PC-3 (cell line): ENCODE measurements at regions not wholly inside any gene's neighbourhood (a gene's known extent, or its start where the extent isn't known, plus 50 kb on each side); places are given as distances from the start of the nearest gene placed in this dataset.

ENCODE experiments used
- ATAC-seq: fragments of 200-7000 bp; cut with Tn5 transposase; 2 replicates; pipeline ENCODE4 v1.9.1; 2020; ENCODE audit warnings: mild to moderate bottlenecking, moderate library complexity
- BruUV-seq: library from RNA; stranded (reverse); fragments of 400-500 nt; replicated peaks from 2 replicates; lab custom pipeline; 2021; lab: Mats Ljungman, UMichigan
- CTCF ChIA-PET: fragments of 300-600 bp; sonication (Branson Sonifier 250); formaldehyde crosslinking; loops from one replicate; lab custom pipeline; 2022; ENCODE audit warnings: antibody characterized with exemption; lab: Charles Lee
- POLR2A ChIA-PET: fragments of 300-600 bp; sonication (Branson Sonifier 250); formaldehyde crosslinking; loops from one replicate; lab custom pipeline; 2022; ENCODE audit warnings: antibody characterized with exemption; ENCODE audit not compliant: unreplicated experiment; lab: Charles Lee
- DNase-seq: peaks from one replicate; pipeline ENCODE4 v3.0.0-alpha.2; 2015
- H2AFZ ChIP-seq: fragments of 300-600 bp; sonication (generic); 2 replicates; pipeline ENCODE4 v1.6.0; 2016; ENCODE audit warnings: antibody characterized with exemption, low read length
- H3F3A ChIP-seq: fragments of 300-600 bp; sonication (generic); one replicate; pipeline ENCODE4 v1.6.0; 2017; ENCODE audit warnings: antibody characterized with exemption, low read length, control low read depth, mild to moderate bottlenecking; ENCODE audit not compliant: unreplicated experiment
- H3K27ac ChIP-seq: fragments of 300-600 bp; sonication (generic); 2 replicates; pipeline ENCODE4 v1.5.1; 2016; ENCODE audit warnings: mild to moderate bottlenecking, low read length
- H3K27me3 ChIP-seq: fragments of 300-600 bp; sonication (generic); 2 replicates; pipeline ENCODE4 v1.6.1; 2016; ENCODE audit warnings: low read length, mixed read lengths
- H3K36me3 ChIP-seq: fragments of 300-600 bp; sonication (generic); 2 replicates; pipeline ENCODE4 v1.6.1; 2016; ENCODE audit warnings: low read depth, mixed run types, low read length, mixed read lengths
- H3K4me1 ChIP-seq: fragments of 300-600 bp; sonication (generic); 2 replicates; pipeline ENCODE4 v1.5.1; 2016; ENCODE audit warnings: low read length; ENCODE audit not compliant: insufficient read depth
- H3K4me2 ChIP-seq: fragments of 300-600 bp; sonication (generic); 2 replicates; pipeline ENCODE4 v1.6.0; 2016; ENCODE audit warnings: low read length
- H3K4me3 ChIP-seq: fragments of 300-600 bp; sonication (generic); 2 replicates; pipeline ENCODE4 v1.5.1; 2016; ENCODE audit warnings: mild to moderate bottlenecking, low read length, mixed read lengths
- H3K79me2 ChIP-seq: fragments of 300-600 bp; sonication (generic); 2 replicates; pipeline ENCODE4 v1.6.1; 2017; ENCODE audit warnings: low read length, mixed read lengths
- H3K9ac ChIP-seq: fragments of 300-600 bp; sonication (generic); 2 replicates; pipeline ENCODE4 v1.6.0; 2016; ENCODE audit warnings: mild to moderate bottlenecking, low read length
- H3K9me2 ChIP-seq: fragments of 300-600 bp; sonication (generic); replicated peaks from 2 replicates; pipeline ENCODE4 v1.6.1; 2016; ENCODE audit warnings: mixed run types, low read length, mixed read lengths
- H3K9me3 ChIP-seq: fragments of 300-600 bp; sonication (generic); 2 replicates; pipeline ENCODE4 v1.6.1; 2016; ENCODE audit warnings: low read length, mixed read lengths
- H4K20me1 ChIP-seq: fragments of 300-600 bp; sonication (generic); 2 replicates; pipeline ENCODE4 v1.6.1; 2016; ENCODE audit warnings: low read length, mixed read lengths
- CTCF ChIP-seq: fragments of 300-600 bp; sonication (generic); conservative IDR thresholded peaks from 2 replicates; pipeline ENCODE4 v1.5.1; 2017; ENCODE audit warnings: antibody characterized with exemption, low read depth, mild to moderate bottlenecking, low read length
- EZH2 ChIP-seq: fragments of 300-600 bp; sonication (generic); IDR thresholded peaks from one replicate; pipeline ENCODE4 v1.6.1; 2017; ENCODE audit warnings: antibody characterized with exemption, mild to moderate bottlenecking, low read length; ENCODE audit not compliant: unreplicated experiment
- EZH2phosphoT487 ChIP-seq: fragments of 300-600 bp; sonication (generic); IDR thresholded peaks from 2 replicates; pipeline ENCODE4 v1.6.1; 2018; ENCODE audit warnings: mild to moderate bottlenecking, antibody characterized with exemption, low read length, borderline replicate concordance
- intact Hi-C: fragments of 100-400 bp; cut with micrococcal nuclease; formaldehyde crosslinking; loops from 2 replicates; pipeline ENCODE4 v1.9.0; 2023

GRCh38 chr2:226115102-226115831 lies 684.4 kb downstream of the IRS1 start:
- H3K79me2 ChIP-seq, result no peaks in the 10 kb centered on the region
- H3K4me1 ChIP-seq, result peaks cover 58% of the 10 kb centered on the region
- BruUV-seq, result TSS peak; percentile 78
- intact Hi-C loops, result loop anchor here (1.0 to 10.0 kb wide), 8 partner anchors 84 to 500 kb away; no protein-coding TSS in a partner anchor
- H2AFZ ChIP-seq, result no peak overlapping the region
- peak overlapping the region; percentile 99 for H3K27ac ChIP-seq
- ChIA-PET POLR2A (no interaction called here), CTCF (interaction anchor here (0.6 kb wide), 2 partner anchors 8 to 226 kb away, joined by 3 read pairs; no protein-coding TSS in a partner anchor)
- peak overlapping the region; percentile 79 for H3K9ac ChIP-seq
- peak; percentile 98 for DNase-seq
- H3K4me2 ChIP-seq, result peak overlapping the region; percentile 74
- H3K9me3 ChIP-seq, result no peaks in the 10 kb centered on the region
- peak; percentile 59 for ATAC-seq
- H3F3A ChIP-seq, result peaks cover 24% of the 10 kb centered on the region
- H4K20me1 ChIP-seq, result no peaks in the 10 kb centered on the region
- H3K36me3 ChIP-seq, result no peaks in the 10 kb centered on the region
- H3K4me3 ChIP-seq, result peak overlapping the region; percentile 19
- H3K9me2 ChIP-seq, result no peaks in the 10 kb centered on the region
- TF ChIP-seq EZH2phosphoT487 (no peak), EZH2 (no peak), CTCF (no peak)
- no peaks in the 10 kb centered on the region for H3K27me3 ChIP-seq

GRCh38 chr2:226114436-226114835 lies 685.2 kb downstream of the IRS1 start:
- Histone ChIP-seq H3K9me3 (no peaks in the 10 kb centered on the region), H3K79me2 (no peaks in the 10 kb centered on the region), H3K9me2 (no peaks in the 10 kb centered on the region), H3F3A (peaks cover 24% of the 10 kb centered on the region), H3K36me3 (no peaks in the 10 kb centered on the region), H3K4me1 (peaks cover 50% of the 10 kb centered on the region), H3K27me3 (no peaks in the 10 kb centered on the region), H3K9ac (peak overlapping the region; percentile 26), H3K4me2 (peak overlapping the region; percentile 39), H3K4me3 (no peak overlapping the region), H3K27ac (peak overlapping the region; percentile 99), H4K20me1 (no peaks in the 10 kb centered on the region), H2AFZ (no peak overlapping the region)
- no TSS peak for BruUV-seq
- TF ChIP-seq EZH2 (no peak), CTCF (no peak), EZH2phosphoT487 (no peak)
- ATAC-seq (no peak), DNase-seq (no peak)
- CTCF ChIA-PET, result interaction anchor here (0.6 kb wide), 1 partner anchor 225 kb away, joined by 3 read pairs; no protein-coding TSS in a partner anchor
- POLR2A ChIA-PET, result no interaction called here
- intact Hi-C loops, result loop anchor here (2.0 to 10.0 kb wide), 2 partner anchors 444 to 500 kb away; no protein-coding TSS in a partner anchor
